Cardiac muscle cell (in vitro differentiated cells and primary cell): ENCODE measurements at regions not wholly inside any gene's neighbourhood (a gene's known extent, or its start where the extent isn't known, plus 50 kb on each side); places are given as distances from the start of the nearest gene placed in this dataset.

Source experiments
- DNase-seq, 2 donors: peaks; one replicate each; pipeline versions ENCODE4 v3.0.0 to v3.0.0-alpha.2; 2010 to 2017; ENCODE audit warnings: low read depth in 1 of 2, low spot score in 1 of 2
- H3K27ac ChIP-seq: fragments of 200-600 bp; sonication (generic); 2 replicates; pipeline ENCODE4 v1.5.1; 2016
- H3K27me3 ChIP-seq: fragments of 200-600 bp; sonication (generic); 2 replicates; pipeline ENCODE4 v1.6.0; 2016; ENCODE audit warnings: control low read depth
- H3K36me3 ChIP-seq: fragments of 200-600 bp; sonication (generic); 2 replicates; pipeline ENCODE4 v1.5.1; 2016; ENCODE audit warnings: control low read depth
- H3K4me1 ChIP-seq: fragments of 200-600 bp; sonication (generic); 2 replicates; pipeline ENCODE4 v1.8.1; 2017; ENCODE audit warnings: low read depth, mild to moderate bottlenecking, mixed run types
- H3K4me3 ChIP-seq: fragments of 200-600 bp; sonication (generic); 2 replicates; pipeline ENCODE4 v1.5.1; 2016; ENCODE audit warnings: mild to moderate bottlenecking
- H3K9me3 ChIP-seq: fragments of 200-600 bp; sonication (generic); 2 replicates; pipeline ENCODE4 v1.5.1; 2017; ENCODE audit warnings: low read depth, mild to moderate bottlenecking, control low read depth
- CTCF ChIP-seq: IDR thresholded peaks from 2 replicates; pipeline ENCODE4 v1.5.1; 2012; ENCODE audit warnings: low read depth, mild to moderate bottlenecking, low read length

DNA sequence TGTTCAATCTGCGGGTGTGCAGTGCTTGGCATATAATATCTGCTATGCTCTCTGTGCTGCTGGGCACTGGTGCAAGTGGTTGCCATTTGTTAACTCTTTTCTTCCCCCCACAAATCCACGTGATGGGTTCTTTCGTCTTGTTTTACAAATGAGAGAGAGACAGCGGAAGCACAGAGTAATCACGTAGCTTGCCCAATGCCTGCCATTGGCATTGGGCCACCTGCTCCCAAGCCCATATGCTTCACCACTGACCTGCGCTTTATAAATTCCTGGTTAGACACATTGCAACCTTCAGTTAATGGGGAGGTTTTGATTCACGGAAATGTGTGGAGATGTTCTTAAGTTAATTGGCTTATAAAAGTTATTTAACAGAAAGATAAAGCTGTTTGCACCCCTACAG, 194.8 kb upstream of the ADAMTS16 start:
- no peaks in the 10 kb centered on the region for H3K4me1 ChIP-seq
- no peaks in the 10 kb centered on the region for H3K9me3 ChIP-seq
- H3K27ac ChIP-seq, result no peak overlapping the region
- TF ChIP-seq CTCF, result no peak
- no peak for DNase-seq
- H3K36me3 ChIP-seq, result no peaks in the 10 kb centered on the region
- H3K27me3 ChIP-seq, result no peaks in the 10 kb centered on the region
- no peak overlapping the region for H3K4me3 ChIP-seq

DNA sequence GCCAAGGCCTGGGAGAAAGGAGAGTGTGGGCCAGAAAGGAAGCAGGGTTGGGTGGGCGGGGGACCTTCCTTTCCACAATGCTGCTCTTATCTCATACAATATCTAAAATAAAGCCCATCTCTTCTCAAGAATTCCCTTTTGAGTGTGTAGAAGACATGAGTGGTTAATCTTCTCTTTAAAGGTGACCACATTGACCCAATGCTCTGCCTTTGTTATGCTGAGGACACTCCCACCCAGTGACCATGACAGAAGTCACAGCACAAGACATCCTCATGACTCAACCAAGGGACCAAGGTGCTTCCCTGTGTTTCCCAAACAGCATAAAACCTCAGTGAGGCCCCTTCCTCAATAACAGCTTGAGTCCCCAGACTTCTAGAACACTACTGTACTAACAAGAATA, 193.0 kb upstream of the ADAMTS16 start:
- DNase-seq, result no peak
- Histone ChIP-seq H3K27ac (no peak overlapping the region), H3K36me3 (no peaks in the 10 kb centered on the region), H3K27me3 (no peaks in the 10 kb centered on the region), H3K9me3 (no peaks in the 10 kb centered on the region), H3K4me1 (no peaks in the 10 kb centered on the region), H3K4me3 (no peak overlapping the region)
- no peak for TF ChIP-seq CTCF

DNA sequence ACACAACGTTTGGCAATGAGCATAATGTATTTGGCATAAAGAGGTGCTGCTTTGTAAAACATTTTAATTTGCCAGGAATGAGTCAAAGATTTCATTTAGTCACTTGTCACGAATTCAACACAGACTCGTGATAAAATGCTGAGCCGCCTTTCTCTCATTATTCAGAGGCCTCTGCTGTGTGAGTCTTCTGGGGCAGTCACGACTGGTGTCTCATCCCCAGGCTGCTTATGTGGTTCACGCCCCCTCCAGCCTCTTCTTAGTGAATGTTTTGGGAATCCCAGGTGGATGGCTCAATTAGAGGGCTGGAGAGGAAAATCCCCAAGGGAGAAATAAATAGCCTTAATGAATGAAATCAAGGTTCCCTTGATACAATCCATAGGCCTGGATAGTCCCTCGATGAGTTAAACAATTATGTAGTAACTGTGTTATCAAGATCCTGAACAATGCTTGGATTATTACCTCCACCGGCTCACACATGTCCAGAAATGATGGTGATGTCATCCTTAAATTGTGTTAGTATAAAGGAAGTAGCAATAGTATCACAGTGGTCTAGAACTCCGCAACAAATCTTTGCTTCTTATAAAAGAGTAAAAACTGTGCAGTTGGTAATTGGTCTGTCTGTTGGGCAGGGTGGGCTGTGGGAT, 192.1 kb upstream of the ADAMTS16 start:
- no peaks in the 10 kb centered on the region for H3K4me1 ChIP-seq
- H3K4me3 ChIP-seq, result no peak overlapping the region
- H3K36me3 ChIP-seq, result no peaks in the 10 kb centered on the region
- no peak for DNase-seq
- no peak for TF ChIP-seq CTCF
- no peak overlapping the region for H3K27ac ChIP-seq
- no peaks in the 10 kb centered on the region for H3K9me3 ChIP-seq
- no peaks in the 10 kb centered on the region for H3K27me3 ChIP-seq

DNA sequence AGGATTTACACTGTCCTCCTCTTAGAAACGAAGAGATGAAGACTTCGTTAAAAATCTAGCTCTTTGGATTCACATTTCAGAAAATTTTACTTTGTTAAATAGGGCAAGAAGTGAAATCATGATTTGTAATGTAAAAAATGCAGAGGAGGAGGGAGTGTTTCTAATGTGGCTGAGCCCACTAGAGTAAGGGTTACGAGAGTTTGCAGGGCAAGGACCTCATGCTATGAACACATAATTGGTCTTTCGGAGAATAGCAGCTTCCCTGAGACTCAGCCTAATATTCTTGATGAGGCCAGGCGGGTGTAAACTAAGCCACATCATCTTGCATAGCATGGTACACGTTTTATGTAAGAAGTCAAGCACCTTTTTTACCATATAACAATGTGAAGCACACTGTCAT, 191.0 kb upstream of the ADAMTS16 start:
- no peak overlapping the region for H3K4me3 ChIP-seq
- DNase-seq, result no peak
- H3K4me1 ChIP-seq, result no peaks in the 10 kb centered on the region
- no peaks in the 10 kb centered on the region for H3K27me3 ChIP-seq
- no peaks in the 10 kb centered on the region for H3K9me3 ChIP-seq
- H3K36me3 ChIP-seq, result no peaks in the 10 kb centered on the region
- no peak for TF ChIP-seq CTCF
- no peak overlapping the region for H3K27ac ChIP-seq

DNA sequence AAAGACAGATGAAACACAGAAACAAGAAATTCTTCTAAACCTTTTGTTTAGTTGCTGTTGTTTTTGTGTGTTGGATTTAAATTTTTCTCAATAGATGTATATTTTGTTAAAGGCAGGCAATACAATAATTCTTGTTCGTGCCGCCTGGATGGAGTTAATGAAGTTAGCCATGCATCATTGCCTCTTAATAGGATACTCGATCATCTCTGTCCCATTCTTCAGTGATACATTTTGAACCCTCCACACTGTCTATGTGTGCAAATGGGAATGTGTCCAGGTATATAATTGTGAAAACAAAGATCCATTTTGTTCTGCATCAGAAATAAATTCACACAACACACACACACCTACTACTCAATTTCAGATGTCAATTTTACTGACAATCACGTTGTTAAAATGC, 186.6 kb upstream of the ADAMTS16 start:
- Histone ChIP-seq H3K36me3 (no peaks in the 10 kb centered on the region), H3K27me3 (no peaks in the 10 kb centered on the region), H3K27ac (no peak overlapping the region), H3K9me3 (no peaks in the 10 kb centered on the region), H3K4me3 (no peak overlapping the region), H3K4me1 (no peaks in the 10 kb centered on the region)
- DNase-seq, result no peak
- no peak for TF ChIP-seq CTCF

GRCh38 chr5:4954048-4954447, 186.1 kb upstream of the ADAMTS16 start:
- no peak for DNase-seq
- no peak overlapping the region for H3K27ac ChIP-seq
- no peaks in the 10 kb centered on the region for H3K9me3 ChIP-seq
- H3K4me3 ChIP-seq, result no peak overlapping the region
- TF ChIP-seq CTCF, result no peak
- H3K4me1 ChIP-seq, result no peaks in the 10 kb centered on the region
- no peaks in the 10 kb centered on the region for H3K27me3 ChIP-seq
- H3K36me3 ChIP-seq, result no peaks in the 10 kb centered on the region
